ENCODE measurements at regions not wholly inside any gene's neighbourhood (a gene's known extent, or its start where the extent isn't known, plus 50 kb on each side); places are given as distances from the start of the nearest gene placed in this dataset.

DNA sequence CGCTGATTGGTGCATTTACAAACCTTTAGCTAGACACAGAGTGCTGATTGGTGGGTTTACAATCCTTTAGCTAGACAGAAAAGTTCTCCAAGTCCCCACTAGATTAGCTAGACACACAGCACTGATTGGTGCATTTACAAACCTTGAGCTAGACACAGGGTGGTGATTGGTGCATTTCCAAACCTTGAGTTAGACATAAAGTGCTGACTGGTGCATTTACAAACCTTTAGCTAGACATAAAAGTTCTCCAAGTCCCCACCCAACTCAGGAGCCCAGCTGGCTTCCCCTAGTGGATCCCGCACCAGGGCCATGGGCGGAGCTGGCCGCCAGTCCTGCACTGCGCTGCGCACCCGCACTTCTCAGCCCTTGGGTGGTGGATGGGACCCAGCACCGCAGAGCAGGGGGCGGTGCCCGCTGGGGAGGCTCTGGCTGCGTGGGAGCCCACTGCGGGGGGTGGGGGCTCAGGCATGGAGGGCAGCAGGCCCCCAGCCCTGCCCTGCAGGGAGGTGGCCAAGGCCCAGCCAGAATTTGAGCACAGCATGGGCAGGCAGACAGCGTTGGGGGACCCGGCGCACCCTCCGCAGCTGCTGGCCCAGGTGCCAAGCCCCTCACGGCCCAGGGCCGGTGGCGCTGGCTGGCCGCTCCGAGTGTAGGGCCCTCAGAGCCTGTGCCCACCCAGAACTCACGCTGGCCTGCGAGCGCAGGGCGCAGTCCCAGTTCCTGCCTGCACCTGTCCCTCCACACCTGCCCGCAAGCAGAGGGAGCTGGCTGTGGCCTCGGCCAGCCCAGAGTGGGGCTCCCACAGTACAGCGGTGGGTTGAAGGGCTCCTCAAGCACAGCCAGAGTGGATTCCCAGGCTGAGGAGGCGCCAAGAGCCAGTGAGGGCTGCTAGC lies 608.9 kb upstream of the LCORL start (continued):
- TF ChIP-seq CTCF (IDR thresholded peaks at IDR 0.05 in 2 of 3, conservative IDR thresholded peaks at IDR 0.05 in 1 of 3; ENCODE audit: control insufficient read depth in 2 of 3, extremely low read depth in 1 of 3, insufficient read depth in 1 of 3, low read depth in 3 of 3, low read length in 3 of 3) (no peak), YY1 (IDR thresholded peaks at IDR 0.05; ENCODE audit: low read depth, low read length) (no peak), POLR2A (IDR thresholded peaks at IDR 0.05; ENCODE audit: low read depth, low read length) (no peak)
- TF ChIP-seq, protein P1, sequence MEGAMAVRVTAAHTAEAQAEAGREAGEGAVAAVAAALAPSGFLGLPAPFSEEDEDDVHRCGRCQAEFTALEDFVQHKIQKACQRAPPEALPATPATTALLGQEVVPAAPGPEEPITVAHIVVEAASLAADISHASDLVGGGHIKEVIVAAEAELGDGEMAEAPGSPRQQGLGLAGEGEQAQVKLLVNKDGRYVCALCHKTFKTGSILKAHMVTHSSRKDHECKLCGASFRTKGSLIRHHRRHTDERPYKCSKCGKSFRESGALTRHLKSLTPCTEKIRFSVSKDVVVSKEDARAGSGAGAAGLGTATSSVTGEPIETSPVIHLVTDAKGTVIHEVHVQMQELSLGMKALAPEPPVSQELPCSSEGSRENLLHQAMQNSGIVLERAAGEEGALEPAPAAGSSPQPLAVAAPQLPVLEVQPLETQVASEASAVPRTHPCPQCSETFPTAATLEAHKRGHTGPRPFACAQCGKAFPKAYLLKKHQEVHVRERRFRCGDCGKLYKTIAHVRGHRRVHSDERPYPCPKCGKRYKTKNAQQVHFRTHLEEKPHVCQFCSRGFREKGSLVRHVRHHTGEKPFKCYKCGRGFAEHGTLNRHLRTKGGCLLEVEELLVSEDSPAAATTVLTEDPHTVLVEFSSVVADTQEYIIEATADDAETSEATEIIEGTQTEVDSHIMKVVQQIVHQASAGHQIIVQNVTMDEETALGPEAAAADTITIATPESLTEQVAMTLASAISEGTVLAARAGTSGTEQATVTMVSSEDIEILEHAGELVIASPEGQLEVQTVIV (IDR thresholded peaks at IDR 0.05; ENCODE audit: borderline replicate concordance, partially characterized antibody): no peak

- ChIA-PET RAD21 (ENCODE audit: unreplicated experiment) (no interaction called here), CTCF (no interaction called here), POLR2A (no interaction called here), SMC1A (ENCODE audit: uncharacterized antibody, unreplicated experiment) (no interaction called here)
- H3K79me2 ChIP-seq (ENCODE audit: control insufficient read depth, insufficient read depth, low read length): no peaks in the 10 kb centered on the region
- intact Hi-C loops (cut with micrococcal nuclease; ENCODE audit: unreplicated experiment): no loop called here
- no peak overlapping the region for H2AFZ ChIP-seq (ENCODE audit: control insufficient read depth, low read depth, low read length)
- WGBS (ENCODE audit: insufficient coverage, insufficient replicate concordance, low lambda C conversion rate, missing lambda C conversion rate): 18% methylated on average over 2 of the region's 2 CpGs
- ATAC-seq (no peak), DNase-seq (ENCODE audit: low read depth, low spot score) (no peak), FAIRE-seq (no peak)
- no peaks in the 10 kb centered on the region; the same call in 2 of the 3 replicates for H3K9me3 ChIP-seq (replicated peaks; ENCODE audit: control insufficient read depth, insufficient read depth, low read length)
- H3K36me3 ChIP-seq (ENCODE audit: control insufficient read depth in 2 of 2, insufficient read depth in 2 of 2, low read length in 1 of 2): no peaks in the 10 kb centered on the region
- TF ChIP-seq IRF4 (IDR thresholded peaks at IDR 0.05; ENCODE audit: low read depth, low read length) (no peak), ESRRA (IDR thresholded peaks at IDR 0.05; ENCODE audit: low read length) (no peak), E2F4 (IDR thresholded peaks at IDR 0.05; ENCODE audit: low read depth, low read length) (no peak), MTA3 (IDR thresholded peaks at IDR 0.05; ENCODE audit: borderline replicate concordance, low read length) (no peak)
- TF ChIP-seq, protein P2, sequence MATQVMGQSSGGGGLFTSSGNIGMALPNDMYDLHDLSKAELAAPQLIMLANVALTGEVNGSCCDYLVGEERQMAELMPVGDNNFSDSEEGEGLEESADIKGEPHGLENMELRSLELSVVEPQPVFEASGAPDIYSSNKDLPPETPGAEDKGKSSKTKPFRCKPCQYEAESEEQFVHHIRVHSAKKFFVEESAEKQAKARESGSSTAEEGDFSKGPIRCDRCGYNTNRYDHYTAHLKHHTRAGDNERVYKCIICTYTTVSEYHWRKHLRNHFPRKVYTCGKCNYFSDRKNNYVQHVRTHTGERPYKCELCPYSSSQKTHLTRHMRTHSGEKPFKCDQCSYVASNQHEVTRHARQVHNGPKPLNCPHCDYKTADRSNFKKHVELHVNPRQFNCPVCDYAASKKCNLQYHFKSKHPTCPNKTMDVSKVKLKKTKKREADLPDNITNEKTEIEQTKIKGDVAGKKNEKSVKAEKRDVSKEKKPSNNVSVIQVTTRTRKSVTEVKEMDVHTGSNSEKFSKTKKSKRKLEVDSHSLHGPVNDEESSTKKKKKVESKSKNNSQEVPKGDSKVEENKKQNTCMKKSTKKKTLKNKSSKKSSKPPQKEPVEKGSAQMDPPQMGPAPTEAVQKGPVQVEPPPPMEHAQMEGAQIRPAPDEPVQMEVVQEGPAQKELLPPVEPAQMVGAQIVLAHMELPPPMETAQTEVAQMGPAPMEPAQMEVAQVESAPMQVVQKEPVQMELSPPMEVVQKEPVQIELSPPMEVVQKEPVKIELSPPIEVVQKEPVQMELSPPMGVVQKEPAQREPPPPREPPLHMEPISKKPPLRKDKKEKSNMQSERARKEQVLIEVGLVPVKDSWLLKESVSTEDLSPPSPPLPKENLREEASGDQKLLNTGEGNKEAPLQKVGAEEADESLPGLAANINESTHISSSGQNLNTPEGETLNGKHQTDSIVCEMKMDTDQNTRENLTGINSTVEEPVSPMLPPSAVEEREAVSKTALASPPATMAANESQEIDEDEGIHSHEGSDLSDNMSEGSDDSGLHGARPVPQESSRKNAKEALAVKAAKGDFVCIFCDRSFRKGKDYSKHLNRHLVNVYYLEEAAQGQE (IDR thresholded peaks at IDR 0.05; ENCODE audit: low read depth, low read length): no peak
- H3K4me2 ChIP-seq (ENCODE audit: control insufficient read depth, insufficient read depth): no peak overlapping the region
- H3K4me1 ChIP-seq (ENCODE audit: control insufficient read depth, insufficient read depth, low read length): no peaks in the 10 kb centered on the region
- no peak overlapping the region for H3K27ac ChIP-seq (ENCODE audit: control insufficient read depth, insufficient read depth)
- H3K27me3 ChIP-seq (replicated peaks in 1 of 2; ENCODE audit: control insufficient read depth in 2 of 2, insufficient read depth in 2 of 2, low read length in 1 of 2): no peaks in the 10 kb centered on the region
- H3K4me3 ChIP-seq: no peak overlapping the region
- no TSS peak for BruUV-seq (replicated peaks)
- in situ Hi-C loops (cut with MboI): no loop called here
- H4K20me1 ChIP-seq (ENCODE audit: control insufficient read depth, insufficient read depth): no peaks in the 10 kb centered on the region
- no peak overlapping the region for H3K9ac ChIP-seq (ENCODE audit: control insufficient read depth, insufficient read depth, low read length)
Observed at GRCh38 chr4:18627447-18628005, 606.0 kb upstream of the LCORL start.

Data from GM12878 (cell line).